HepG2 (cell line): ENCODE measurements at regions not wholly inside any gene's neighbourhood (a gene's known extent, or its start where the extent isn't known, plus 50 kb on each side); places are given as distances from the start of the nearest gene placed in this dataset.

Source experiments
- ATAC-seq: fragments of 200-7000 bp; cut with Tn5 transposase; 3 replicates; pipeline ENCODE4 v1.9.1; 2020; ENCODE audit warnings: mild to moderate bottlenecking, moderate library complexity
- BruUV-seq: library from RNA; stranded (reverse); fragments of 400-500 nt; replicated peaks from 2 replicates; lab custom pipeline; 2021; lab: Mats Ljungman, UMichigan
- CTCF ChIA-PET: fragments of 300-600 bp; formaldehyde crosslinking; extraction: SDS; loops from one replicate; lab custom pipeline; 2021; ENCODE audit warnings: low total read pairs, inconsistent platforms, low intra/inter-chr PET ratio; lab: Yijun Ruan, JAX
- POLR2A ChIA-PET: fragments of 350-600 bp; sonication (Branson Sonifier 250); formaldehyde crosslinking; loops from one replicate; lab custom pipeline; 2020; ENCODE audit warnings: antibody characterized with exemption, inconsistent platforms; lab: Yijun Ruan, JAX
- DNase-seq: peaks from one replicate; pipeline ENCODE4 v3.0.0-alpha.2; 2015; ENCODE audit warnings: low spot score
- FAIRE-seq: peaks from 3 replicates; lab custom pipeline; 2011; peaks lifted over from hg19 to GRCh38; lab: Jason Lieb, UNC
- H2AFZ ChIP-seq: one replicate; pipeline ENCODE4 v1.6.1; 2011; ENCODE audit warnings: low read length, inconsistent platforms
- H3K27ac ChIP-seq: fragments of 300-600 bp; 3 replicates; pipeline ENCODE4 v1.8.0; 2011; ENCODE audit warnings: mixed run types, mild to moderate bottlenecking, mixed read lengths, low read length, inconsistent platforms; ENCODE audit not compliant: insufficient read depth; ENCODE audit errors: extremely low read length
- H3K27me3 ChIP-seq, 2 experiments: fragments of 200-600 bp in 1 of 2; 2 replicates in 1 of 2; 3 replicates in 1 of 2; pipeline versions ENCODE4 v1.6.0 to v1.8.0; 2011; ENCODE audit warnings: low read length in 2 of 2, mild to moderate bottlenecking in 2 of 2, moderate library complexity in 2 of 2, inconsistent platforms in 1 of 2; ENCODE audit not compliant: insufficient read depth in 2 of 2, control insufficient read depth in 1 of 2
- H3K36me3 ChIP-seq, 2 experiments: fragments of 200-600 bp in 1 of 2; replicated peaks in 1 of 2; 2 replicates in 1 of 2; 3 replicates in 1 of 2; pipeline versions ENCODE4 v1.5.1 to v1.8.0; 2011; ENCODE audit warnings: low read length in 2 of 2, inconsistent platforms in 1 of 2; ENCODE audit not compliant: insufficient read depth in 2 of 2, control insufficient read depth in 1 of 2
- H3K4me1 ChIP-seq: 2 replicates; pipeline ENCODE4 v1.5.1; 2012; ENCODE audit warnings: low read length, inconsistent platforms; ENCODE audit not compliant: insufficient read depth
- H3K4me2 ChIP-seq: 2 replicates; pipeline ENCODE4 v1.6.0; 2011; ENCODE audit warnings: low read depth, low read length, inconsistent platforms
- H3K4me3 ChIP-seq, 3 experiments: fragments of 200-600 bp in 1 of 3; sonication (generic), shearing (Covaris generic) in 1 of 3; replicated peaks in 1 of 3; 2 replicates each; pipeline ENCODE4 v1.5.1; 2011 to 2016; ENCODE audit warnings: low read length in 3 of 3, inconsistent platforms in 2 of 3, low read depth in 2 of 3, mild to moderate bottlenecking in 2 of 3, control low read depth in 1 of 3, mixed read lengths in 1 of 3; ENCODE audit not compliant: insufficient read depth in 1 of 3
- H3K79me2 ChIP-seq: one replicate; pipeline ENCODE4 v1.6.1; 2011; ENCODE audit warnings: low read length, inconsistent platforms; ENCODE audit not compliant: insufficient read depth
- H3K9ac ChIP-seq: 2 replicates; pipeline ENCODE4 v1.6.0; 2011; ENCODE audit warnings: mild to moderate bottlenecking, low read depth, low read length, inconsistent platforms; ENCODE audit not compliant: insufficient read depth
- H3K9me3 ChIP-seq: 2 replicates; pipeline ENCODE4 v1.5.1; 2012; ENCODE audit warnings: mild to moderate bottlenecking, low read length
- H4K20me1 ChIP-seq: 2 replicates; pipeline ENCODE4 v1.6.0; 2011; ENCODE audit warnings: inconsistent platforms, mild to moderate bottlenecking, low read length, moderate library complexity; ENCODE audit not compliant: insufficient read depth
- DMAP1 ChIP-seq: IDR thresholded peaks from 2 replicates; pipeline ENCODE4 v1.6.1; 2016
- HNRNPLL ChIP-seq: fragments of 200-400 bp; formaldehyde crosslinking; IDR thresholded peaks from 2 replicates; pipeline ENCODE4 v1.6.1; 2017; ENCODE audit warnings: mild to moderate bottlenecking, low read depth, low read length; ENCODE audit not compliant: poor library complexity, severe bottlenecking
- MAFK ChIP-seq, 2 experiments: IDR thresholded peaks in 1 of 2; conservative IDR thresholded peaks in 1 of 2; 2 replicates each; pipeline ENCODE4 v1.6.1; 2011; ENCODE audit warnings: improper control_type of control experiment in 2 of 2, low read length in 2 of 2
- NR2F1 ChIP-seq, 2 experiments: fragments of 450-650 bp in 1 of 2; formaldehyde crosslinking in 1 of 2; IDR thresholded peaks; 2 replicates each; pipeline versions ENCODE4 v1.5.0 to v1.6.1; 2016 to 2020; ENCODE audit warnings: mild to moderate bottlenecking in 1 of 2, missing compliant biosample characterization in 1 of 2, missing genetic modification reagents in 1 of 2, moderate library complexity in 1 of 2
- PRMT3 ChIP-seq: sonication (generic); formaldehyde crosslinking; IDR thresholded peaks from 2 replicates; pipeline ENCODE4 v1.8.1; 2022; ENCODE audit warnings: low read depth, mild to moderate bottlenecking, moderate library complexity, missing genetic modification reagents, borderline replicate concordance
- RBAK ChIP-seq: sonication (generic); formaldehyde crosslinking; IDR thresholded peaks from 2 replicates; pipeline ENCODE4 v1.5.1; 2020; ENCODE audit warnings: mild to moderate bottlenecking, missing genetic modification reagents
- SYNCRIP ChIP-seq: fragments of 200-400 bp; formaldehyde crosslinking; IDR thresholded peaks from 2 replicates; pipeline ENCODE4 v1.6.1; 2018; ENCODE audit warnings: mild to moderate bottlenecking, low read depth, low read length; ENCODE audit not compliant: insufficient read depth
- TCF7L2 ChIP-seq: IDR thresholded peaks from 2 replicates; pipeline ENCODE4 v1.6.1; 2011; ENCODE audit warnings: mild to moderate bottlenecking, low read depth, low read length, moderate library complexity
- TGIF2 ChIP-seq: IDR thresholded peaks from 2 replicates; pipeline ENCODE4 v1.6.1; 2016; ENCODE audit warnings: control low read depth, missing compliant biosample characterization
- ZNF282 ChIP-seq: fragments of 450-650 bp; IDR thresholded peaks from 2 replicates; pipeline ENCODE4 v1.6.1; 2018; ENCODE audit not compliant: partially characterized antibody
- ZNF350 ChIP-seq: sonication (generic); formaldehyde crosslinking; IDR thresholded peaks from 2 replicates; pipeline ENCODE4 v1.4.0; 2020; ENCODE audit warnings: mild to moderate bottlenecking, low read depth, missing genetic modification reagents, borderline replicate concordance
- ZNF44 ChIP-seq: sonication (generic); formaldehyde crosslinking; IDR thresholded peaks from 2 replicates; pipeline ENCODE4 v1.5.1; 2020; ENCODE audit warnings: mild to moderate bottlenecking, missing genetic modification reagents
- ZNF510 ChIP-seq: sonication (generic); formaldehyde crosslinking; IDR thresholded peaks from 2 replicates; pipeline ENCODE4 v1.4.0; 2020; ENCODE audit warnings: low read depth, mild to moderate bottlenecking, missing genetic modification reagents
- WGBS: methylation state at CpG from one replicate; pipeline ENCODE4 v1.1.6; 2017; ENCODE audit warnings: low lambda C conversion rate; 5-methylcytosine and 5-hydroxymethylcytosine counted together
- in situ Hi-C: cut with HindIII; loops from 2 replicates; pipeline ENCODE4 v1.10.0; 2017; ENCODE audit warnings: low pct_unique_long_range_greater_than_20kb; ENCODE audit not compliant: extremely low pct_ligation_motif_present
- intact Hi-C: fragments of 100-400 bp; cut with micrococcal nuclease; formaldehyde crosslinking; loops from one replicate; pipeline ENCODE4 v1.10.0; 2022; ENCODE audit not compliant: unreplicated experiment
- TF ChIP-seq, protein P1 (sequence below): sonication (generic); formaldehyde crosslinking; IDR thresholded peaks from 2 replicates; pipeline ENCODE4 v1.9.0; 2022; ENCODE audit warnings: low read depth, missing genetic modification reagents
- TF ChIP-seq, protein P2 (sequence below): sonication (generic); formaldehyde crosslinking; IDR thresholded peaks from 2 replicates; pipeline ENCODE4 v1.8.0; 2022; ENCODE audit warnings: missing genetic modification reagents, mild to moderate bottlenecking, borderline replicate concordance
- TF ChIP-seq, protein P3 (sequence below): sonication (generic); IDR thresholded peaks from 2 replicates; pipeline ENCODE4 v1.6.1; 2016; ENCODE audit warnings: low read depth, borderline replicate concordance

DNA sequence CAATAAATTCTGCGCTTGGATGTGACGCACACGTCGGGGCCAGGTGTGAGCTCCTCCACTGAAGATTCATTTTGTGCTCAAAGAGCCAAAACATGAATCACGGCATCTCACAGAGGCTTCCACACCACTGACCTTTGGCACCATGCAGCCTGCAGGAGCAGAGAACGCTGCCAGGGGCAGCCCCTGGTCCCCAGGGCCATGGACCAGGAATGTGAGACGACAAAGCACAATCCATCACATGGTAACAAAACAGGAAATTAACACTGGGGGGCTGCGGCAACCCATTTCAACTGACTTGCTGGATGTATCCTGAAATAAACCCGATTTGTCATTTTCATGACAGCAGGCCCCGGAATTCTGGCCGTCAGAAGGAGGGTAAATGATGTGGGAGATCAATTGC, 167.5 kb upstream of the IGF1R start:
- no peak overlapping the region for H3K4me2 ChIP-seq
- peaks cover 15% of the 10 kb centered on the region for H3K9me3 ChIP-seq
- 32% methylated on average over 11 of the region's 11 CpGs for WGBS
- ChIA-PET POLR2A (no interaction called here), CTCF (no interaction called here)
- FAIRE-seq (no peak), ATAC-seq (no peak), DNase-seq (no peak)
- H3K9ac ChIP-seq, result no peak overlapping the region
- H3K36me3 ChIP-seq, result no peaks in the 10 kb centered on the region
- no peak overlapping the region for H3K27ac ChIP-seq
- intact Hi-C loops (no loop called here), in situ Hi-C loops (no loop called here)
- no peaks in the 10 kb centered on the region for H3K4me1 ChIP-seq
- no peak overlapping the region for H3K4me3 ChIP-seq
- no peak overlapping the region for H2AFZ ChIP-seq
- H3K27me3 ChIP-seq, result peaks cover 1 to 11% of the 10 kb centered on the region in 2 experiments; a peak in 2 of 5 replicates
- no peaks in the 10 kb centered on the region for H4K20me1 ChIP-seq
- BruUV-seq, result no TSS peak
- no peaks in the 10 kb centered on the region for H3K79me2 ChIP-seq
- TF ChIP-seq PRMT3 (CRISPR knock-in tag) (no peak), SYNCRIP (no peak), HNRNPLL (no peak), ZNF510 (CRISPR knock-in tag) (no peak)
- TF ChIP-seq, protein P1, sequence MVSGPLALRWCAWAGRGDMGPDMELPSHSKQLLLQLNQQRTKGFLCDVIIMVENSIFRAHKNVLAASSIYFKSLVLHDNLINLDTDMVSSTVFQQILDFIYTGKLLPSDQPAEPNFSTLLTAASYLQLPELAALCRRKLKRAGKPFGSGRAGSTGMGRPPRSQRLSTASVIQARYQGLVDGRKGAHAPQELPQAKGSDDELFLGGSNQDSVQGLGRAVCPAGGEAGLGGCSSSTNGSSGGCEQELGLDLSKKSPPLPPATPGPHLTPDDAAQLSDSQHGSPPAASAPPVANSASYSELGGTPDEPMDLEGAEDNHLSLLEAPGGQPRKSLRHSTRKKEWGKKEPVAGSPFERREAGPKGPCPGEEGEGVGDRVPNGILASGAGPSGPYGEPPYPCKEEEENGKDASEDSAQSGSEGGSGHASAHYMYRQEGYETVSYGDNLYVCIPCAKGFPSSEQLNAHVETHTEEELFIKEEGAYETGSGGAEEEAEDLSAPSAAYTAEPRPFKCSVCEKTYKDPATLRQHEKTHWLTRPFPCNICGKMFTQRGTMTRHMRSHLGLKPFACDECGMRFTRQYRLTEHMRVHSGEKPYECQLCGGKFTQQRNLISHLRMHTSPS (CRISPR knock-in tag), result no peak

DNA sequence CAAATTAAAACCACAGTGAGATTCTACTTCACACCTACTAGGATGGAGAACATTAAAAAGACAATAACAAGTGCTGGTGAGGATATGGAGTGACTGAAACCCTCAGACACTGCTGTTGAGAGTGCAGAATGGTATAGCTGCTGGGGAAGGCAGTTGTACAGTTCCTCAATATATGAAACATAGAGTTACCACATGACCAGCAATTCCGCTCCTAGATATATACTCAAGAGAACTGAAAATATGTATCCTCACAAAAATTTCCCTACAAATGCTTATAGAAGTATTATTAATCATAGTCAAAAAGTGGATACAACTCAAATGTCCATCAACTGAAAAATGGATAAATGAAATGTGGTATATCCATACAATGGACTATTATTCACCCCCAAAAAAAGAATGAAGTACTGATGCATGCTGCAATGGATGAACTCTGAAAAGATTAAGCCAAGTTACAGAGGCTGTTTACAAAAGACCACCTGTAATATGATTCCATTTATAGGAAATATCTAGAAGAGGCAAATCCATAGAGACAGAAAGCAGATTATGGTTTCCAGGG, 164.7 kb upstream of the IGF1R start:
- Histone ChIP-seq H3K27me3 (peaks cover 1 to 14% of the 10 kb centered on the region in 2 experiments; a peak in 3 of 5 replicates), H3K9me3 (no peaks in the 10 kb centered on the region), H3K4me2 (no peak overlapping the region), H2AFZ (no peak overlapping the region), H3K9ac (no peak overlapping the region), H3K4me3 (no peak overlapping the region), H4K20me1 (no peaks in the 10 kb centered on the region), H3K27ac (no peak overlapping the region), H3K79me2 (no peaks in the 10 kb centered on the region), H3K4me1 (no peaks in the 10 kb centered on the region), H3K36me3 (no peaks in the 10 kb centered on the region)
- TF ChIP-seq ZNF282, result no peak
- no peak for TF ChIP-seq ZNF350 (CRISPR knock-in tag)
- no peak for TF ChIP-seq TGIF2 (CRISPR knock-in tag)
- no peak for TF ChIP-seq MAFK (conservative IDR thresholded peaks at IDR 0.05 in 1 of 2, IDR thresholded peaks at IDR 0.05 in 1 of 2; ENCODE audit: low read length in 2 of 2)
- TF ChIP-seq RBAK (CRISPR knock-in tag), result no peak
- TF ChIP-seq, protein P2, sequence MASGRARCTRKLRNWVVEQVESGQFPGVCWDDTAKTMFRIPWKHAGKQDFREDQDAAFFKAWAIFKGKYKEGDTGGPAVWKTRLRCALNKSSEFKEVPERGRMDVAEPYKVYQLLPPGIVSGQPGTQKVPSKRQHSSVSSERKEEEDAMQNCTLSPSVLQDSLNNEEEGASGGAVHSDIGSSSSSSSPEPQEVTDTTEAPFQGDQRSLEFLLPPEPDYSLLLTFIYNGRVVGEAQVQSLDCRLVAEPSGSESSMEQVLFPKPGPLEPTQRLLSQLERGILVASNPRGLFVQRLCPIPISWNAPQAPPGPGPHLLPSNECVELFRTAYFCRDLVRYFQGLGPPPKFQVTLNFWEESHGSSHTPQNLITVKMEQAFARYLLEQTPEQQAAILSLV (CRISPR knock-in tag), result no peak
- TF ChIP-seq NR2F1 (CRISPR knock-in tag; IDR thresholded peaks at IDR 0.05), result no peak
- no peak for TF ChIP-seq TCF7L2
- TF ChIP-seq, protein P3, sequence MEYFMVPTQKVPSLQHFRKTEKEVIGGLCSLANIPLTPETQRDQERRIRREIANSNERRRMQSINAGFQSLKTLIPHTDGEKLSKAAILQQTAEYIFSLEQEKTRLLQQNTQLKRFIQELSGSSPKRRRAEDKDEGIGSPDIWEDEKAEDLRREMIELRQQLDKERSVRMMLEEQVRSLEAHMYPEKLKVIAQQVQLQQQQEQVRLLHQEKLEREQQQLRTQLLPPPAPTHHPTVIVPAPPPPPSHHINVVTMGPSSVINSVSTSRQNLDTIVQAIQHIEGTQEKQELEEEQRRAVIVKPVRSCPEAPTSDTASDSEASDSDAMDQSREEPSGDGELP, result no peak
- TF ChIP-seq ZNF44 (CRISPR knock-in tag), result no peak
- TF ChIP-seq DMAP1 (CRISPR knock-in tag), result no peak
- CTCF ChIA-PET, result no interaction called here
- no TSS peak for BruUV-seq
- in situ Hi-C loops (no loop called here), intact Hi-C loops (no loop called here)
- FAIRE-seq (no peak), ATAC-seq (no peak), DNase-seq (no peak)
- WGBS, result 32% methylated on average over 1 of the region's 1 CpG
- POLR2A ChIA-PET, result no interaction called here
